ENCODE measurements at regions not wholly inside any gene's neighbourhood (a gene's known extent, or its start where the extent isn't known, plus 50 kb on each side); places are given as distances from the start of the nearest gene placed in this dataset.
"Not testable (repeated sequence)": the region's sequence is repeated elsewhere in the genome, so short reads cannot be mapped to it uniquely, and the experiment has no call there.

DNA sequence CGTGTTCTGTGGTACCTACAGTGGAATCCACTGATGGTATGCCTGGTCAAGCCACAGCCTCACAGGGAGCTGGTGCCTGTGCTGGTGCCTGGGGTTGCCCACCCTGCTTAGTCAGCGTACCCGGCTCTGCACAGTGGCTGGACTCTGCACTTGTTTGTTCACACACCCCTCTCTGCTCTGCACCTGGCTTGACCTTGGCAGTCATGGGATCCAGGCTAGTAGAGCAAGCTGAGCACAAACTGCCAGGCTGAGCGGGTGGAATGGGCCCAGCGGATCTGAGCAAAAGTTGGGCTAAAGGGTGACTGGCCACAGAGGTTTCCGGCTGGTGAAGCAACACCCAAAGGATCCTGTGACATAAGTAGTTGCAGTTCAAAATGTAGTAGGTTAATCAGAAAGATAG, 163.5 kb downstream of the CDH19 start:
- no peak for DNase-seq

- DNase-seq = no peak
Observed at GRCh38 chr18:66439670-66440069, 164.2 kb downstream of the CDH19 start.

DNA sequence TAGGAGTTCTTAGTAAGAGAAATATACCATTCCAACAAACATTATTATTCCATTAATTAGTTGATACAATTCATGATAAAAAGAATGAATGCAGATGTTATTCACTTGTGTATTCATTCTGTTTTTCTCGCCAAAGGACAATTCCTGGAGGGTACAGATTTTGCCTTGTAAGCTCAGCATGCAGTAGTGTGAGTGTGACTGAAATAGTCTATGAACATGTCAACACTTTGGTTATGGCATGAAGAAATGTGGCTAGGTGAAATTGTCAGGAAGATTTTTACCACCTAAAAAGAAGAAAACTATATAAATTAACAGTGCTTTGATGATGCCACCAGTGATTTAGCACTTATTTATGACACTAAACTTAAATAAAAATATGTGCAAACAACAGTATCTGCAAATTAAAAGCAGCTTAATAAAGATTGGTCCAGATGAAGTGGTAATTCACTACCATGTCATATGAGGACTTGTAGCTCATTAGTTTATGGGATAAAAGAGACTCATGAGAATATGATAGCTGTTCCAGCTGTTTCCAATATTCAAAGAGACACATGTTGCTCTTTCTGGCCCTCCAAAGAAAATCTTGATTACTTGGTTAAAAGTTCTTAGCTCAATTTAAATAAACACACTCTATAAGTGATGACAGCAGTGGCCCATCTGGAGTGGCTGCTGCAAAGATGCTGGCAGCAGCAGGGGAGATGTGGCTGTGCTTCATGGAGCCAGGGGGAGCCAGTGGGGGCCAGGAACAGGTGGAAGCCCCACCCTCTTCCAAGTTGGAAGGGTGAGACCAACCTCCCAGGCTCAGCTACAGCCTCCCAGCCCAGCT, 165.0 kb downstream of the CDH19 start:
- DNase-seq = no peak

- DNase-seq = no peak
Observed at GRCh38 chr18:66432636-66433035, 171.3 kb downstream of the CDH19 start.

GRCh38 chr18:66428795-66429194, 175.1 kb downstream of the CDH19 start:
- DNase-seq = no peak

DNA sequence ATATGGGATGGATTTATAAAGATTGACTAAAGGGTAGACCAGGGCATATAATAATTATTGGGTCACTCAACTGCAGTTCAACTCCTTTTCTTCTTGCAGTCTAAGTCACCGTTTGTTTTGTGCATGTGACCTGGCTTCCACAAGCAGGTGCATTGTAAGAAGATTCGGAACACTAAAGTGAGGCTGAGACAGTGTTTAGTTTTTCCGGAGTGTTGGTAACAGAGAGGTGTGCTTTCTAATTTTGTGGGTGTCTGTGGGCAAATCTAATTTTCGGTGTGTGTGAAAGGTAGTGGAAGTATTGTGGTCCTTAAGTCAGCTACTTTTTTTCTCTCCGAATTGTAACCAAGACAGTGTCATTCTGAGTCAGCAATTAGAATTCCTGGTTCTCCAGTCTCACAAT, 184.5 kb downstream of the CDH19 start:
- no peak for DNase-seq

DNA sequence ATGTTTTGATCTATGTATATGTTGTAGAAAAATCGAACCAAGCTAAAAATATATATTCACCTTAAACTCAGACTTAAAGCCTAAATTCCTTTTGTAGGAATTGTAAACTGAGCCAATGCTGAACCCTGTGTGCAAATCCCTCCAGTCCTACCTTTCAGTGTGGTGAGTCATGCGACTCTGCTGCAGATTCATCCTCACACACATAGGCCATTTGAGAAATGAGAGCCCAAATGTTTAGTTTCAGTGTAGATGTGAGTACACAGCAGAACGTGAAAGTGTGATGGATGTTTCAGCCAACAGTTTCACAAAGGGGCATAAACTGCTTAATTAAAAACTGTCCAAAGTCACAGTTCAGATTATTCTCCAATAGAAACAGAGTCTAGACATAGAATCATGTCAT, 193.2 kb downstream of the CDH19 start:
- DNase-seq = no peak

- no peak for DNase-seq
Observed at GRCh38 chr18:66395671-66396218, 208.1 kb downstream of the CDH19 start.

GRCh38 chr18:66393463-66393862, 210.4 kb downstream of the CDH19 start:
- no peak for DNase-seq

GRCh38 chr18:66377291-66377690, 226.6 kb downstream of the CDH19 start:
- DNase-seq = no peak

DNA sequence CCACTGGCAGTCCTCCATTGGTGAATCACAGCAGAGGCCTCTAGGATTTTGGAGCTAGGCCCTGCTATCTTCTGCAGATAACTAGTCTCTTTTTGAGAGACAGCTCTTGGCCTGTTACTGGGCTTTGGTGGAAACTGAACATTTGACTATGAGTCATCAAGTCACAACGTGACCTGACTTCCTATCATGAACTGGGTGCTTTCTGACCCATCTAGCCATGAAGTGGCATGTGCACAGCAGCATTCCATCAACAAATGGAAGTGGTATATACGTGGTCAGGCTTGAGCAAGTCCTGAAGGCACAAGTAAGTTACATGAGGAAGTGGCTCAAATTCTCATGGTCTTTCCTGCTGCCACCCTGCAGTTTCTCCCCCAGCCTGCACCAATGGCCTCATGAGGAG, 228.5 kb downstream of the CDH19 start:
- not testable (repeated sequence) for DNase-seq

GRCh38 chr18:66346833-66347588, 256.9 kb downstream of the CDH19 start:
- DNase-seq = no peak

DNA sequence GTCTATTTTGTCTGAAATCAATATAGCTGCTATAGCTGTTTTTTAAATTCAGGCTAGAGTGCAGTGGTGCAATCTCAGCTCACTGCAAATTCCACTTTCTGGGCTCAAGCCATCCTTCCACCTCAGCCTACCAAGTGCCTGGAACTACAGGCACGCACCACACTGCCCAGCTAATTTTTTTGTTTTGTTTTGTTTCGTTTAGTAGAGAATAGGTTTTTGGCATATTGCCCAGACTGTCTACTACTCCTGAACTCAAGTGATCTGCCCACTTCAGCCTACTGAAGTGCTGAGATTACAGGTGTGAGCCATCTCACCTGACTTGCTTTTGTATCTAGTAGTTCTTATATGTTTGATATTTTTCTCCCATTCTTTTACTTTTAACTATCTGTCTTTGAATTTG, 259.7 kb downstream of the CDH19 start:
- no peak for DNase-seq

DNA sequence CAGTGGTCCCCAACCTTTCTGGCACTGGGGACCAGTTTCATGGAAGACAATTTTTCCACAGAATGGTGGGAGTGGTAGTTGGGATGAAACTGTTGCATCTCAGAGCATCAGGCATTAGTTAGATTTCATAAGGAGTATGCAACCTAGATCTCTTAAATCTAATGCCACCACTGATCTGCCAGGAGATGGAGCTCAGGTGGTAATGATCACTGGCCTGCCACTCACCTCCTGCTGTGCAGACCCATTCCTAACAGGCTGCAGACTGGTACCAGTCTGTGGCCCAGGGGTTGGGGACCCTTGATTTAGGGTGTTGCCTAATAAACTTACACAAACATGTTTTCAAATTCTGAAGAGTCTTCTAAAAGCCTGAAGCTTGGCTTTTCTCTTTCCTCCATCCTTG, 261.3 kb downstream of the CDH19 start:
- DNase-seq = no peak

DNA sequence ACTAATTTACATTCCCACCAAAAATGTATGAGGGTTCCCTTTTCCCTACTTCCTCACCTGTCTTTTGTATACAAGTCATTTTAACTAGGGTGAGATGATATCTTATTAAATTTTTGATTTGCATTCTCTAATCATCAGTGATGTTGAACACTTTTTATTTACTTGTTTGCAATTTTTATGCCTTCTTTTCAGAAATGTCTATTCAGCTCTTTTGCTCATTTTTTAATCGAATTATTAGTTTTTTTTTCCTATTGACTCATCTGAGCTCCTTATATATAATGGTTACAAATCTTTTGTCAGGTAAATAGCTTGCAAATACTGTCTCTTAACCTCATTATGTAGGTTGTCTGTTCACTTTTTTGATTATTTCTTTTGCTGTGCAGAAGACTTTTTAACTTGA, 269.4 kb downstream of the CDH19 start:
- no peak for DNase-seq

DNA sequence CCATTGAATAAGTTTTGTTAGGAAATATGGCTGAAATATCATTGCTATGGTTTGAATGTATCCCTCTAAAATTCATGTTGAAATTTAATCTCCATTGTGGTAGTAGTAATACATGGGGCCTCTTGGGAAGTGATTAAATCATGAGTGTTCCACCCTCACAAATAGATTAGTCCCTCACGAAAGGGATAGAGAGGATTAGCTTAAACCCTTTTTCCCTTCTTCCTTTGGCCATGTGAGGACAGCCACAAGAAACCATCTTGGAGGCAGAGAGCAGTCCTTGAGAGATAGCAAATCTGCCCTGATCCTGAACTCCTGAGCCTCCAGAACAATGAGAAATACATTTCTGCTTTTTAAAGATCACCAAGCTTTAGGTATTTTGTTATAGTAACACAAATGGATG, 274.2 kb downstream of the CDH19 start:
- DNase-seq = no peak

DNA sequence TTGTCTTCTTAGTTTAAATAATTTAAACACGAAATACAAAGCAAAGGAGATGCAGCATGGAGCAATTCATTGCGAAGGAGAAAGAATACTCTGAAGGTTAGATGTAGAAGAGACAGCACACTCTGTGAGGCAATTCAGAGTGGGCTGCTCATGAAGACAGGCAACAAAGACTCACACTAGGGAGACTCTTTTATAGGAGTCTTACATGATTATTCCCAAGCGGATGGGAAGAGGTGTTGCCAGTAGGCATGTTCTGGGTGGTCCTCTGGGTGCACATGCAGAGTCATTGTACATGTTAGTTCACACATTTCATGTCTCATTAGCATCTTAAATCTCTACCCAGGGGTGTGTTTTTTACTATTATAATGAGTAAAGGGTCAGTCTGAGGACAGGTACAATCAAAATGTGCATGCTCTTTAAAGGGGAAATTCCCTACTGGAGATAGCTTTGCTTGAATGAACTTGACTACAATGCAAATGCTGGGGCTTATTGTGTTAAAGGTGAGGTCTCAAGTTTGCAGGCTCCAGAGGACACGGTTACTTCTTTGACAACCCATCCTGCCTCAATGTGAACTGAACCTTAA, 275.5 kb downstream of the CDH19 start:
- DNase-seq = no peak

- DNase-seq = no peak
Observed at GRCh38 chr18:66325251-66325650, 278.6 kb downstream of the CDH19 start.

GRCh38 chr18:66324616-66325015, 279.3 kb downstream of the CDH19 start:
- no peak for DNase-seq

- DNase-seq = no peak
Observed at GRCh38 chr18:66317243-66318090, 286.4 kb downstream of the CDH19 start.

- DNase-seq = no peak
Observed at GRCh38 chr18:66316701-66317100, 287.2 kb downstream of the CDH19 start.

DNA sequence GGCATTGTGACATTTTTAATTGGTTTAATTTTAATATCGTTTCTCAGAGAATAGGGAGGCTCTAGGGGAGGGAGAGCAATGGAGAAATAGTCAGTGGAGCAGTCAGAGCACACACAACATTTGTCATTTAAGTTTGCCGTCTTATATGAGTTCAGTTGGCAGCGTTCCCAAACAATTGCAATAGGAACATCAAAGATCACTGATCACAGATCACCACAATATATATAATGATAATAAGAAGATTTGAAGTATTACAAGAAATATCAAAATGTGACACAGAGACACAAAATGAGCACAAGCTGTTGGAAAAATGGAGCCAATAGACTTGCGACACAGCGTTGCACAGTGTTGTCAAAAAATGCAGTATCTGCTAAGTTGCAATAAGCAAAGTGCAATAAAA, 303.7 kb downstream of the CDH19 start:
- no peak for DNase-seq

- no peak for DNase-seq
Observed at GRCh38 chr18:66280470-66280869, 323.4 kb downstream of the CDH19 start.
